HCT116 (cell line): ENCODE measurements at regions not wholly inside any gene's neighbourhood (a gene's known extent, or its start where the extent isn't known, plus 50 kb on each side); places are given as distances from the start of the nearest gene placed in this dataset.

ENCODE experiments used
- ATAC-seq: fragments of 200-7000 bp; cut with Tn5 transposase; 2 replicates; pipeline ENCODE4 v1.9.1; 2020; ENCODE audit warnings: mild to moderate bottlenecking, moderate library complexity
- BruUV-seq: library from RNA; stranded (reverse); fragments of 400-500 nt; replicated peaks from 2 replicates; lab custom pipeline; 2021; lab: Mats Ljungman, UMichigan
- CTCF ChIA-PET: fragments of 300-600 bp; sonication (Branson Sonifier 250); formaldehyde crosslinking; loops from one replicate; lab custom pipeline; 2021; ENCODE audit warnings: antibody characterized with exemption; lab: Charles Lee
- POLR2A ChIA-PET: fragments of 300-600, 350-600 bp; sonication (Branson Sonifier 250); formaldehyde crosslinking; loops from one replicate; lab custom pipeline; 2021; ENCODE audit warnings: antibody characterized with exemption; lab: Charles Lee
- RAD21 ChIA-PET, 2 experiments: fragments of 300-600 bp; sonication (Branson Sonifier 250); formaldehyde crosslinking; loops; one replicate each; lab custom pipeline; 2023; ENCODE audit warnings: low total read pairs in 2 of 2; ENCODE audit not compliant: uncharacterized antibody in 2 of 2, unreplicated experiment in 2 of 2, low non-redundant PET in 1 of 2; lab: Charles Lee
- DNase-seq: peaks from one replicate; pipeline ENCODE4 v3.0.0-alpha.2; 2010; ENCODE audit warnings: low read depth, low spot score
- H2AFZ ChIP-seq: fragments of 200-600 bp; shearing (Covaris generic), sonication (generic); 2 replicates; pipeline ENCODE4 v1.6.1; 2017; ENCODE audit warnings: low read depth, mixed run types, mixed read lengths, antibody characterized with exemption, low read length; ENCODE audit not compliant: poor library complexity, severe bottlenecking
- H3K27ac ChIP-seq: 2 replicates; pipeline ENCODE4 v1.5.1; 2012; ENCODE audit warnings: low read depth, low read length
- H3K27me3 ChIP-seq: fragments of 200-600 bp; sonication (generic); 2 replicates; pipeline ENCODE4 v1.6.1; 2016; ENCODE audit warnings: mixed run types, low read length, mixed read lengths; ENCODE audit not compliant: insufficient read depth
- H3K36me3 ChIP-seq, 2 experiments: fragments of 200-500 bp in 1 of 2; fragments of 200-600 bp in 1 of 2; sonication (Bioruptor generic) in 1 of 2; sonication (generic) in 1 of 2; 2 replicates each; pipeline versions ENCODE4 v1.5.1 to v1.6.1; 2014 to 2016; ENCODE audit warnings: low read length in 2 of 2, inconsistent platforms in 1 of 2, mixed read lengths in 1 of 2, mixed run types in 1 of 2; ENCODE audit not compliant: insufficient read depth in 2 of 2, control insufficient read depth in 1 of 2
- H3K4me1 ChIP-seq, 2 experiments: fragments of 200-600 bp in 1 of 2; sonication (generic) in 1 of 2; 2 replicates each; pipeline versions ENCODE4 v1.5.1 to v1.6.1; 2012 to 2017; ENCODE audit warnings: low read length in 2 of 2, inconsistent platforms in 1 of 2, mild to moderate bottlenecking in 1 of 2, mixed read lengths in 1 of 2, mixed run types in 1 of 2, moderate library complexity in 1 of 2; ENCODE audit not compliant: insufficient read depth in 2 of 2, control insufficient read depth in 1 of 2
- H3K4me2 ChIP-seq: fragments of 200-600 bp; sonication (generic); 2 replicates; pipeline ENCODE4 v1.6.1; 2017; ENCODE audit warnings: mixed run types, low read length, mixed read lengths
- H3K4me3 ChIP-seq, 2 experiments: fragments of 200-600 bp in 1 of 2; sonication (generic) in 1 of 2; replicated peaks in 1 of 2; 2 replicates each; pipeline ENCODE4 v1.5.1; 2011 to 2016; ENCODE audit warnings: low read length in 2 of 2, control low read depth in 1 of 2, low read depth in 1 of 2, mild to moderate bottlenecking in 1 of 2, mixed read lengths in 1 of 2, mixed run types in 1 of 2
- H3K79me2 ChIP-seq: fragments of 200-600 bp; sonication (generic); 2 replicates; pipeline ENCODE4 v1.6.1; 2017; ENCODE audit warnings: mild to moderate bottlenecking, mixed run types, low read length, moderate library complexity, mixed read lengths; ENCODE audit not compliant: insufficient read depth
- H3K9ac ChIP-seq: fragments of 200-600 bp; sonication (generic); 2 replicates; pipeline ENCODE4 v1.6.1; 2016; ENCODE audit warnings: low read length, mixed read lengths
- H3K9me2 ChIP-seq: fragments of 200-600 bp; sonication (generic), shearing (Covaris generic); 2 replicates; pipeline ENCODE4 v1.6.1; 2017; ENCODE audit warnings: mixed run types, mild to moderate bottlenecking, moderate library complexity; ENCODE audit not compliant: insufficient read depth
- H3K9me3 ChIP-seq, 2 experiments: fragments of 200-500 bp in 1 of 2; fragments of 200-600 bp in 1 of 2; sonication (Bioruptor generic) in 1 of 2; sonication (generic) in 1 of 2; 2 replicates each; pipeline ENCODE4 v1.6.1; 2014 to 2017; ENCODE audit warnings: low read length in 2 of 2, mixed read lengths in 2 of 2, inconsistent platforms in 1 of 2, low read depth in 1 of 2, mild to moderate bottlenecking in 1 of 2, mixed run types in 1 of 2, moderate library complexity in 1 of 2; ENCODE audit not compliant: control insufficient read depth in 1 of 2, insufficient read depth in 1 of 2
- H4K20me1 ChIP-seq: fragments of 200-600 bp; sonication (generic), shearing (Covaris generic); 2 replicates; pipeline ENCODE4 v1.6.1; 2017; ENCODE audit warnings: mixed run types, mild to moderate bottlenecking, moderate library complexity; ENCODE audit not compliant: insufficient read depth
- ATF3 ChIP-seq: IDR thresholded peaks from 2 replicates; pipeline ENCODE4 v1.6.1; 2012
- CTCF ChIP-seq, 3 experiments: fragments of 200-600 bp in 1 of 3; sonication (generic) in 1 of 3; IDR thresholded peaks in 2 of 3; conservative IDR thresholded peaks in 1 of 3; 2 replicates each; pipeline ENCODE4 v1.5.1; 2012 to 2017; ENCODE audit warnings: low read depth in 2 of 3, low read length in 2 of 3, antibody characterized with exemption in 1 of 3, borderline replicate concordance in 1 of 3, control low read depth in 1 of 3, mild to moderate bottlenecking in 1 of 3, mixed read lengths in 1 of 3, mixed run types in 1 of 3, moderate library complexity in 1 of 3; ENCODE audit not compliant: insufficient read depth in 1 of 3
- EGR1 ChIP-seq: IDR thresholded peaks from 2 replicates; pipeline ENCODE4 v1.6.1; 2012; ENCODE audit warnings: low read depth
- FOSL1 ChIP-seq: IDR thresholded peaks from 2 replicates; pipeline ENCODE4 v1.6.1; 2012; ENCODE audit warnings: low read depth
- JUND ChIP-seq: IDR thresholded peaks from 2 replicates; pipeline ENCODE4 v1.6.1; 2012
- POLR2A ChIP-seq: IDR thresholded peaks from 2 replicates; pipeline ENCODE4 v1.7.0; 2011; ENCODE audit warnings: borderline replicate concordance; ENCODE audit not compliant: insufficient read depth, insufficient read length; ENCODE audit errors: extremely low read depth
- POLR2AphosphoS5 ChIP-seq: IDR thresholded peaks from 2 replicates; pipeline ENCODE4 v1.6.1; 2011; ENCODE audit warnings: mild to moderate bottlenecking, low read depth, low read length, moderate library complexity
- REST ChIP-seq: IDR thresholded peaks from 2 replicates; pipeline ENCODE4 v1.6.1; 2012; ENCODE audit warnings: low read depth
- SIN3A ChIP-seq: IDR thresholded peaks from 2 replicates; pipeline ENCODE4 v1.6.1; 2012; ENCODE audit warnings: low read depth
- SP1 ChIP-seq: IDR thresholded peaks from 2 replicates; pipeline ENCODE4 v1.6.1; 2012; ENCODE audit warnings: low read depth
- SRF ChIP-seq: IDR thresholded peaks from 2 replicates; pipeline ENCODE4 v1.6.1; 2012; ENCODE audit warnings: low read depth
- YY1 ChIP-seq: IDR thresholded peaks from 2 replicates; pipeline ENCODE4 v1.6.1; 2011; ENCODE audit warnings: low read length, low read depth, moderate library complexity, mild to moderate bottlenecking; ENCODE audit not compliant: insufficient replicate concordance; ENCODE audit errors: extremely low read depth
- ZBTB33 ChIP-seq: IDR thresholded peaks from 2 replicates; pipeline ENCODE4 v1.6.1; 2011; ENCODE audit warnings: mild to moderate bottlenecking, low read length, moderate library complexity; ENCODE audit not compliant: insufficient replicate concordance; ENCODE audit errors: extremely low read depth
- ZFX ChIP-seq: fragments of 450-650 bp; IDR thresholded peaks from 2 replicates; pipeline ENCODE4 v1.6.1; 2017
- ZNF274 ChIP-seq: fragments of 200-500 bp; sonication (Bioruptor generic); IDR thresholded peaks from 2 replicates; pipeline ENCODE4 v1.6.1; 2014; ENCODE audit warnings: mild to moderate bottlenecking, low read depth, low read length, inconsistent platforms
- intact Hi-C: fragments of 100-400 bp; cut with micrococcal nuclease; formaldehyde crosslinking; loops from 2 replicates; pipeline ENCODE4 v1.10.0; 2022

- Histone ChIP-seq H4K20me1 (no peaks in the 10 kb centered on the region), H3K9me3 (peaks cover 10 to 11% of the 10 kb centered on the region in 2 experiments; a peak in 3 of 4 replicates), H3K27me3 (no peaks in the 10 kb centered on the region), H3K4me1 (no peaks in the 10 kb centered on the region), H3K79me2 (no peaks in the 10 kb centered on the region), H3K27ac (no peak overlapping the region), H2AFZ (no peak overlapping the region), H3K9me2 (no peaks in the 10 kb centered on the region), H3K4me3 (no peak overlapping the region), H3K4me2 (no peak overlapping the region), H3K36me3 (no peaks in the 10 kb centered on the region), H3K9ac (no peak overlapping the region)
- no peak for DNase-seq
- ChIA-PET POLR2A (no interaction called here), RAD21 (no interaction called here), CTCF (no interaction called here)
- TF ChIP-seq POLR2A (no peak), SRF (no peak), EGR1 (no peak), REST (no peak), YY1 (no peak), CTCF (IDR thresholded peaks at IDR 0.05 in 2 of 3, conservative IDR thresholded peaks at IDR 0.05 in 1 of 3; ENCODE audit: borderline replicate concordance in 1 of 3, insufficient read depth in 1 of 3, low read depth in 2 of 3, low read length in 2 of 3) (no peak), ZNF274 (no peak), SP1 (no peak), SIN3A (no peak), ZFX (no peak), ATF3 (no peak), JUND (no peak), POLR2AphosphoS5 (no peak), FOSL1 (no peak), ZBTB33 (no peak)
- ATAC-seq, result no peak
- BruUV-seq, result no TSS peak
- intact Hi-C loops, result no loop called here
Observed at GRCh38 chr2:14301331-14301730, 331.2 kb upstream of the LRATD1 start.
